Omental fat pad (tissue), 3 donors: ENCODE measurements at regions not wholly inside any gene's neighbourhood (a gene's known extent, or its start where the extent isn't known, plus 50 kb on each side); places are given as distances from the start of the nearest gene placed in this dataset.

Source experiments
- ATAC-seq: fragments of 150-250 bp; one replicate; pipeline ENCODE4 v1.9.1; 2016; ENCODE audit warnings: mild to moderate bottlenecking, moderate library complexity; ENCODE audit not compliant: low FRiP score
- DNase-seq: peaks from one replicate; pipeline ENCODE4 v3.0.0-alpha.2; 2019; ENCODE audit warnings: low spot score
- TF ChIP-seq, protein P1 (sequence below), 3 donors: fragments of 450-650 bp; IDR thresholded peaks; one replicate each; pipeline ENCODE4 v1.5.1; 2016 to 2017; ENCODE audit warnings: antibody characterized with exemption in 3 of 3, mild to moderate bottlenecking in 3 of 3, moderate library complexity in 2 of 3

- DNase-seq (no peak), ATAC-seq (no peak)
- TF ChIP-seq, protein P1, sequence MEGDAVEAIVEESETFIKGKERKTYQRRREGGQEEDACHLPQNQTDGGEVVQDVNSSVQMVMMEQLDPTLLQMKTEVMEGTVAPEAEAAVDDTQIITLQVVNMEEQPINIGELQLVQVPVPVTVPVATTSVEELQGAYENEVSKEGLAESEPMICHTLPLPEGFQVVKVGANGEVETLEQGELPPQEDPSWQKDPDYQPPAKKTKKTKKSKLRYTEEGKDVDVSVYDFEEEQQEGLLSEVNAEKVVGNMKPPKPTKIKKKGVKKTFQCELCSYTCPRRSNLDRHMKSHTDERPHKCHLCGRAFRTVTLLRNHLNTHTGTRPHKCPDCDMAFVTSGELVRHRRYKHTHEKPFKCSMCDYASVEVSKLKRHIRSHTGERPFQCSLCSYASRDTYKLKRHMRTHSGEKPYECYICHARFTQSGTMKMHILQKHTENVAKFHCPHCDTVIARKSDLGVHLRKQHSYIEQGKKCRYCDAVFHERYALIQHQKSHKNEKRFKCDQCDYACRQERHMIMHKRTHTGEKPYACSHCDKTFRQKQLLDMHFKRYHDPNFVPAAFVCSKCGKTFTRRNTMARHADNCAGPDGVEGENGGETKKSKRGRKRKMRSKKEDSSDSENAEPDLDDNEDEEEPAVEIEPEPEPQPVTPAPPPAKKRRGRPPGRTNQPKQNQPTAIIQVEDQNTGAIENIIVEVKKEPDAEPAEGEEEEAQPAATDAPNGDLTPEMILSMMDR (IDR thresholded peaks at IDR 0.05), result no peak
These were observed 197.8 kb downstream of the FSCB start for GRCh38 chr14:44309331-44309730.

DNA sequence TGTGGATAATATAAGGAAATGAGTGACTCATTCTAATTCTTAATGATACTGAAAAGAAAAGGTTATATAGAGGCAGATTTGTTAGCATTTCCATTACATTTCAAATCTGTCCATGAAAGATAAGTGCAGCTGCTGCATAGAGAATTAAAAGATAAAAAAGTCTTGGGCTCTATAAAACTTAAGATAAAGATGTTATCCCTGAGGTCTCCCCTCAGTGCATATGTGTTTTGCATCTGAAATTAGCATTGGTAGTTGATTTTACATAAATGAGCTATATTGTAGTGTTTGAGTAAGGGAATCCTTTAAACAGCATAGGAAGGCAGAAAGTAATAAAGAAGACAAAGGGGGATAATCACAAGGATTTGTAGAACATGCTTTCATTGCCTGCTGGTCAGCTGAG is 206.2 kb downstream of the FSCB start:
- ATAC-seq, result no peak
- TF ChIP-seq, protein P1 (IDR thresholded peaks at IDR 0.05), result no peak
- DNase-seq, result no peak

- no peak for DNase-seq
- ATAC-seq, result no peak
- TF ChIP-seq, protein P1 (IDR thresholded peaks at IDR 0.05), result no peak
These were observed 209.6 kb downstream of the FSCB start for GRCh38 chr14:44297437-44297836.

DNA sequence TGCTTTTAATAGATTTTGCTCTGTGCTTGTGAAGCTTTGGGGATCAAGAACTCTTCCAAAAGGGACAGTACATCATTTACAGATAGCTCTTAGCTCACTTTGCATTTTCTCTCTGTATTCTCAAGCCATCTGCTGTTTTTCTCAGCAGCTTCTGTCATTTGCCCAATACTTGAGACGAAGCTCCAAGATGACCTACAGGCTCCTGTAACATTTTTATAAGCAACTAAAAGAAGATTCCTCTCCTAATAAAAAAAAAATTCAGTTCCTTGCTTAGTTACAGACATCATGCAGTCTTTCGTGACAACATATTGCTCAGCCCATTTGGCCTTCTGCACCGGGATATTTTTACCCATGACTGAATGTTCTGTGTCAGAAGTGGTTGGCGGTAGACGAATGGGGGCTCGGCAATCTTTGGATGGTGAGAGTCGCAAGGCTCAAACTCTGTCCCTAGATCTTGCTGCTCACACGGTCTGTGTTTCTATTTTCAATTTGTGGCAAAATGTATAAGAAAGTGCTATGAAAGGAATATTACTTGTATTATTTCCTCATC is 215.6 kb downstream of the FSCB start:
- no peak for DNase-seq
- TF ChIP-seq, protein P1 (IDR thresholded peaks at IDR 0.05), result no peak
- no peak for ATAC-seq

- TF ChIP-seq, protein P1 (IDR thresholded peaks at IDR 0.05), result no peak
- DNase-seq (no peak), ATAC-seq (no peak)
These were observed 219.2 kb downstream of the FSCB start for GRCh38 chr14:44287858-44288257.

GRCh38 chr14:44286201-44286600 is 220.9 kb downstream of the FSCB start:
- no peak for DNase-seq
- no peak for ATAC-seq
- TF ChIP-seq, protein P1 (IDR thresholded peaks at IDR 0.05), result no peak

- TF ChIP-seq, protein P1 (IDR thresholded peaks at IDR 0.05), result no peak
- ATAC-seq (no peak), DNase-seq (no peak)
These were observed 223.2 kb downstream of the FSCB start for GRCh38 chr14:44283836-44284235.
